Karpas-422 (cell line): ENCODE measurements at regions not wholly inside any gene's neighbourhood (a gene's known extent, or its start where the extent isn't known, plus 50 kb on each side); places are given as distances from the start of the nearest gene placed in this dataset.

Source experiments
- DNase-seq: peaks from one replicate; pipeline ENCODE4 v3.0.0-alpha.2; 2015
- H2AFZ ChIP-seq: fragments of 200-600 bp; sonication (generic); 2 replicates; pipeline ENCODE4 v1.6.1; 2014; ENCODE audit warnings: antibody characterized with exemption, low read length, mixed read lengths
- H3K27ac ChIP-seq: fragments of 200-600 bp; sonication (generic); 2 replicates; pipeline ENCODE4 v1.5.1; 2014; ENCODE audit warnings: mild to moderate bottlenecking, low read length, moderate library complexity
- H3K27me3 ChIP-seq: fragments of 200-600 bp; sonication (generic); 2 replicates; pipeline ENCODE4 v1.6.1; 2014; ENCODE audit warnings: low read length, mixed read lengths
- H3K36me3 ChIP-seq: fragments of 200-600 bp; sonication (generic); 2 replicates; pipeline ENCODE4 v1.6.1; 2014; ENCODE audit warnings: low read length, mixed read lengths; ENCODE audit not compliant: insufficient read depth
- H3K4me1 ChIP-seq: fragments of 200-600 bp; sonication (generic); 2 replicates; pipeline ENCODE4 v1.6.1; 2014; ENCODE audit warnings: mild to moderate bottlenecking, low read length, mixed read lengths
- H3K4me2 ChIP-seq: fragments of 200-600 bp; sonication (generic); 2 replicates; pipeline ENCODE4 v1.6.1; 2014; ENCODE audit warnings: low read length, low read depth, mild to moderate bottlenecking; ENCODE audit not compliant: poor library complexity, severe bottlenecking
- H3K4me3 ChIP-seq: fragments of 200-600 bp; sonication (generic); 2 replicates; pipeline ENCODE4 v1.5.1; 2014; ENCODE audit warnings: mild to moderate bottlenecking, antibody characterized with exemption, low read length, mixed read lengths
- H3K79me2 ChIP-seq: fragments of 200-600 bp; sonication (generic); 2 replicates; pipeline ENCODE4 v1.6.1; 2014; ENCODE audit warnings: mild to moderate bottlenecking, low read length, mixed read lengths
- H3K9ac ChIP-seq: fragments of 200-600 bp; sonication (generic); 2 replicates; pipeline ENCODE4 v1.6.0; 2014; ENCODE audit warnings: low read length
- H3K9me2 ChIP-seq: fragments of 200-600 bp; sonication (generic), shearing (Covaris generic); replicated peaks from 2 replicates; pipeline ENCODE4 v1.6.0; 2014; ENCODE audit warnings: mild to moderate bottlenecking, low read length, moderate library complexity; ENCODE audit not compliant: insufficient read depth
- H3K9me3 ChIP-seq: fragments of 300-700, 200-600 bp; sonication (generic); 2 replicates; pipeline ENCODE4 v1.6.1; 2014; ENCODE audit warnings: low read length, mixed read lengths
- H4K20me1 ChIP-seq: fragments of 200-600 bp; sonication (generic); 2 replicates; pipeline ENCODE4 v1.6.1; 2014; ENCODE audit warnings: mild to moderate bottlenecking, antibody characterized with exemption, low read length, low read depth; ENCODE audit not compliant: insufficient read depth

DNA sequence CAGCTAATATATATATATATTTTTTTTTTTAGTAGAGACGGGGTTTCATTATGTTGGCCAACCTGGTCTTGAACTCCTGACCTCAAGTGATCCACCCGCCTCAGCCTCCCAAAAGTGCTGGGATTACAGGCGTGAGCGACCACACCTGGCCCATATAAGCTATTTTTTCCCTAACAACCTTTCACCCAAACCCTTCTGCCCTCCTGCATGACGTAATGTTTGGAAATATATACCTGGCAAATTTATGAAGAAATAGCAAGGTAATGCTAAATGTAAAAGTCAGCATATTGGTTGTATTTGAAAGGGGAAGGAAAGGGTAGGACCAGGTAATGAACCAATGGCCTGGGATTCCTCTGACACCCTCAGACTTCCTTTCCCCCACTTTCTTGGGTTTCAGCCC is 325.5 kb upstream of the ARID1B start:
- Histone ChIP-seq H3K9me2 (no peaks in the 10 kb centered on the region), H3K9ac (no peak overlapping the region), H3K27me3 (no peaks in the 10 kb centered on the region), H2AFZ (no peak overlapping the region), H3K4me2 (no peak overlapping the region), H3K4me1 (peaks cover 8% of the 10 kb centered on the region), H3K4me3 (no peak overlapping the region), H3K36me3 (no peaks in the 10 kb centered on the region), H3K27ac (no peak overlapping the region), H3K9me3 (no peaks in the 10 kb centered on the region), H3K79me2 (no peaks in the 10 kb centered on the region), H4K20me1 (no peaks in the 10 kb centered on the region)
- no peak for DNase-seq

DNA sequence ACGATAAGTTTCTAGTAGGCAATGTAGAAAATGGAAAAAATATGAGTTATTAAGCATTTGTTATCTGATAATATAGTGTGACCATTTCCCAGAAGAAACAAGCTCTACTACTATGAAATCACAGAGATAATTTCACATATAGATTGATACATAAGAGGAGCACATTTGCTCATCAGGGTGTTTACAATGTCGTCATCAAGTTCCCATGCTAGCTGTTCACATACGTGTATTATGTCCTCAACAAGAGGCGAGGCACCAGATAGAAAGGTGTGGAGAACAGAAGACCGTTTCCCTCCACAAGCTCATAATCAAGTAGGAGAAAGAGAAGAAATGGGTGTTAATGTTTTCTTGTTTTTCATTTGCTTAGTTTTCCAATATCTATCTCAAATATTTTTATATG is 326.1 kb upstream of the ARID1B start:
- DNase-seq = no peak

DNA sequence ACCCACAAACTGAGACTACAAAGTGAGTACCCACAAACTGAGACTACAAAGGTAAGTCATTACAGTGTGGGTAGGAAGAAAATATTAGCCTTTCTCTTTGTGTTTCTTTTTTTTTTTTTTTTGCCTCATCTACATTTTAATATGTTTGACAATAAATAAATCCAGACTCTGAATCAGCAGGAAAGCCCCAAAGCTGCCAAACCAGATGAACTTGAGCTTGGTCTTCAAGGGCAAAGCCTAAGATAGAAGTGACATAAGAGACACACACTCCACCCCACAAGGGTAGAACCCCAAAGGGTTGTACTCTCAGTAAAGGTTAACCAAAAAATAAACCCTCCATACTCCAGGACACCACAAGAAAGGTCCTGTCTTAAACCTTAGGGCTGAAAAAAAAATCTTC is 326.8 kb upstream of the ARID1B start:
- H3K4me3 ChIP-seq = no peak overlapping the region
- no peak for DNase-seq

More for the DNA sequence above, 326.1 kb upstream of the ARID1B start:
- H4K20me1 ChIP-seq = no peaks in the 10 kb centered on the region
- no peak overlapping the region for H3K9ac ChIP-seq
- H3K27me3 ChIP-seq = no peaks in the 10 kb centered on the region
- no peak overlapping the region for H3K4me3 ChIP-seq
- H3K9me2 ChIP-seq = no peaks in the 10 kb centered on the region
- no peaks in the 10 kb centered on the region for H3K79me2 ChIP-seq
- H3K4me2 ChIP-seq = no peak overlapping the region
- H3K36me3 ChIP-seq = no peaks in the 10 kb centered on the region
- peaks cover 8% of the 10 kb centered on the region for H3K4me1 ChIP-seq
- H3K27ac ChIP-seq = no peak overlapping the region
- no peaks in the 10 kb centered on the region for H3K9me3 ChIP-seq
- no peak overlapping the region for H2AFZ ChIP-seq

DNA sequence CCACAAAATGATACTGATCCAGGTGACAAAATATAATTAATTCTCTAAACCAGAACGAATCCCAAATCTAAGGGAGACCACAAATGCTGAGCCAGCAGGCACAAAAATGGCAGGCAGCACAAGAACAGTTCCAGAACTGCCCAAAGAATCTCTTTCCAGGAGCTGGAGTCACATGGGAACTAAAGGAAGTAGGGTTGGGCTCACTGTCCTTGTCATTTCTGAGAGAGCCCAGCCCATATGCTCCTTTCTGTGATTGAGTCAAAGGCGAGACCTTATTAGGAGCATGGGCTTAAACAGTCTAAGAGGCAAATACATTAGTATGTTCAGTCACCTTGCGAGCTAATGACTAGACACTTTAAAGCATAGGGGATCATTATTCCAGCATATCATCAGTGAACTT is 327.6 kb upstream of the ARID1B start:
- Histone ChIP-seq H3K9ac (no peak overlapping the region), H3K27me3 (no peaks in the 10 kb centered on the region), H3K9me3 (no peaks in the 10 kb centered on the region)

More for the DNA sequence above, 326.8 kb upstream of the ARID1B start:
- Histone ChIP-seq H3K9me2 (no peaks in the 10 kb centered on the region), H3K4me2 (no peak overlapping the region), H3K4me1 (peaks cover 8% of the 10 kb centered on the region), H2AFZ (no peak overlapping the region), H3K36me3 (no peaks in the 10 kb centered on the region), H4K20me1 (no peaks in the 10 kb centered on the region), H3K27ac (no peak overlapping the region), H3K27me3 (no peaks in the 10 kb centered on the region), H3K9me3 (no peaks in the 10 kb centered on the region), H3K9ac (no peak overlapping the region), H3K79me2 (no peaks in the 10 kb centered on the region)

DNA sequence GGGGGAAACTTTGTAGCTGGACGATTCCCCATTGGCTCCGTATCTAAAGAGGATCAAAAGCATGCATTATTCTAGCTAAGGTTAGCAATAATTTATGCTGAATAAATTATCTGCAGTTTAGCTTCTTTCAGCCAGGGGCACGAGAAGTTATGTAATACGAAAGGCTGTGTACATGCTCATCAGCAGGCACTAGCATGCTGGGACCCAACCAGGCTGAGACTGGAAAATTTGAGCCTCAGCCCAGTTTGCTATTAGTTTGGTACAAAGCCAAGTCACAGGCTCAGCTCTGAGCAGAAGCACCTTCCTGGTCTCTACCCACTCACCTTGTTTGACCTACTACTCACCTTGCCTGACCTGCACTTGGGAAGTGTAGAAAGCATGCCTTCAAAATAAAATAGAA is 328.1 kb upstream of the ARID1B start:
- peaks cover 8% of the 10 kb centered on the region for H3K4me1 ChIP-seq
- no peaks in the 10 kb centered on the region for H4K20me1 ChIP-seq
- no peak for DNase-seq
- no peaks in the 10 kb centered on the region for H3K79me2 ChIP-seq
- H3K36me3 ChIP-seq = no peaks in the 10 kb centered on the region
- no peak overlapping the region for H3K9ac ChIP-seq
- no peak overlapping the region for H3K4me3 ChIP-seq
- no peaks in the 10 kb centered on the region for H3K27me3 ChIP-seq
- H3K9me3 ChIP-seq = no peaks in the 10 kb centered on the region
- H2AFZ ChIP-seq = no peak overlapping the region
- H3K9me2 ChIP-seq = no peaks in the 10 kb centered on the region
- no peak overlapping the region for H3K27ac ChIP-seq
- no peak overlapping the region for H3K4me2 ChIP-seq

More for the DNA sequence above, 327.6 kb upstream of the ARID1B start:
- Histone ChIP-seq H3K9me2 (no peaks in the 10 kb centered on the region), H3K36me3 (no peaks in the 10 kb centered on the region), H2AFZ (no peak overlapping the region), H3K4me3 (no peak overlapping the region), H3K79me2 (no peaks in the 10 kb centered on the region), H3K27ac (no peak overlapping the region), H3K4me2 (no peak overlapping the region), H3K4me1 (peaks cover 8% of the 10 kb centered on the region), H4K20me1 (no peaks in the 10 kb centered on the region)
- no peak for DNase-seq

DNA sequence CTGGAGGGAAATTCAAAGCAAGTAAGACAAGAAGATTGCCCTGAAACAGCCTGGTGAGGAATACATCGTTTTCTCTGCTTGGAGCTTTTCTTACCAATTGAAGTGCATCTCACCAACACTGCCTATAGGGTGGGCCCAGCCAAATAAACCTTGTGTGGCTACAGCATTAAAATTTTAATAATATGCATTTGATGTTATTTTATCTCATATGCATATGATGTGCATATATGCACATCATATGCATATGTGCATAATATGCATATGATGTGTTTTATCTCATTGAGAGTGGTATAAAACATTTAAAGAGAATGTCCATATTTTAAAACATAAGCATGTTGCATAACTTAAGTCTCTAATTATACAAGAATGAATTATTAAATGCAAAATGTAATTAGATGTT is 328.6 kb upstream of the ARID1B start:
- no peaks in the 10 kb centered on the region for H3K27me3 ChIP-seq
- H3K9me2 ChIP-seq = no peaks in the 10 kb centered on the region
- H3K27ac ChIP-seq = no peak overlapping the region
- DNase-seq = no peak
- H3K4me2 ChIP-seq = no peak overlapping the region
- H3K36me3 ChIP-seq = no peaks in the 10 kb centered on the region
- H3K9me3 ChIP-seq = no peaks in the 10 kb centered on the region
- no peaks in the 10 kb centered on the region for H3K79me2 ChIP-seq
- no peaks in the 10 kb centered on the region for H4K20me1 ChIP-seq
- peaks cover 8% of the 10 kb centered on the region for H3K4me1 ChIP-seq
- no peak overlapping the region for H3K9ac ChIP-seq
- no peak overlapping the region for H2AFZ ChIP-seq
- no peak overlapping the region for H3K4me3 ChIP-seq

DNA sequence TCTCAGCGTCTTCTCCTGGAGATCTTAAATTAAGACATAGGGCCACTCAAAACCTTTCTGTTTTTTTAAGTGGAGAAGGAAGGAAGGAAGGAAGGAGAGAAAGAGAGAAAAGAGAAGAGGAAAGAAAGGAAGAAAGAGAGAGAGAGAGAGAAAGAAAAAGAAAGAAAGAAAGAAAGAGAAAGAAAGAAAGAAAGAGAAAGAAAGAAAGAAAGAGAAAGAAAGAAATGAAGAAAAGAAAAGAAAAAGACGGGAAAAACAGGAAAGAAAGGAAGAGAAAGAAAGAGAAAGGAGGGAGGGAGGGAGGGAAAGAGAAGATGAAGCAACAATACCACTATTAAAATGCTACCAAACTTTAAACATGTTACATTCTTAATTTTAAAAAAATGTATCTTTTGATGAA is 336.5 kb upstream of the ARID1B start:
- H3K27ac ChIP-seq = no peak overlapping the region
- H4K20me1 ChIP-seq = no peaks in the 10 kb centered on the region
- no peaks in the 10 kb centered on the region for H3K27me3 ChIP-seq
- H3K4me2 ChIP-seq = no peak overlapping the region
- no peaks in the 10 kb centered on the region for H3K4me1 ChIP-seq
- no peaks in the 10 kb centered on the region for H3K79me2 ChIP-seq
- H3K36me3 ChIP-seq = no peaks in the 10 kb centered on the region
- no peak overlapping the region for H2AFZ ChIP-seq
- H3K9me3 ChIP-seq = no peaks in the 10 kb centered on the region
- DNase-seq = no peak
- no peaks in the 10 kb centered on the region for H3K9me2 ChIP-seq
- no peak overlapping the region for H3K4me3 ChIP-seq
- H3K9ac ChIP-seq = no peak overlapping the region

DNA sequence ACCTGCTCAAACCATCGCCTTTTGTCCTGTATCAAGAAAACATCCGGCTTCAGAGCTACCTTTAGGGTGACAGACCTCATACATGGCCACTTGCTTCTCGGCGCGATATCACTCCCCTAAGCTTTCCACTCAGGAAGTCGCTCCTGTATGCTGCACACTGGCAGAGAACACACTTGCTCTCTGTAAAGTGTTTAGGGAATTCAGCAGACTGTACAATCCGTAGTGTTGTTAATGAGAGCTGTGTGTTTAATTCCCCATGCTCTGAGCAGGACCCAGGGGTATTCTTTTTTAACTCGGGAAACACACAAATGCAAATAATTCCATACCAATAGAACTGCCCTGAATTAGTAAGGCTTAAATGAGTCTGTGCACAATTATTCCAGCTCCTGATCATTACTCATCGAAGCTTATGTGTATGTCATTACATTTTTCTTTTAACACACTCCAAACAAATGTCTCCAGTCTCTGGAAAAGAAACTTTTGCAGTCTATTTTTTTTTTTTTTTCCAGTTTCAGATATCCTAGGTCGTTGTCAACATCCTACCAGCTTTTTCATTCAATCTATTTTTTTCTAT is 338.7 kb upstream of the ARID1B start:
- no peaks in the 10 kb centered on the region for H3K4me1 ChIP-seq
- no peaks in the 10 kb centered on the region for H4K20me1 ChIP-seq
- H3K27ac ChIP-seq = no peak overlapping the region
- no peak overlapping the region for H3K4me2 ChIP-seq
- no peak overlapping the region for H3K4me3 ChIP-seq
- H3K27me3 ChIP-seq = no peaks in the 10 kb centered on the region
- H3K9ac ChIP-seq = no peak overlapping the region
- no peaks in the 10 kb centered on the region for H3K9me3 ChIP-seq
- H2AFZ ChIP-seq = no peak overlapping the region
- H3K36me3 ChIP-seq = no peaks in the 10 kb centered on the region
- no peak for DNase-seq
- H3K79me2 ChIP-seq = no peaks in the 10 kb centered on the region
- no peaks in the 10 kb centered on the region for H3K9me2 ChIP-seq
